Tibial artery (tissue), 4 donors: ENCODE measurements at regions not wholly inside any gene's neighbourhood (a gene's known extent, or its start where the extent isn't known, plus 50 kb on each side); places are given as distances from the start of the nearest gene placed in this dataset.
"Not testable (repeated sequence)": the region's sequence is repeated elsewhere in the genome, so short reads cannot be mapped to it uniquely, and the experiment has no call there.

Experiments used
- DNase-seq, 2 donors: peaks; one replicate each; pipeline ENCODE4 v3.0.0-alpha.2; 2019
- H3K27ac ChIP-seq, 2 donors: fragments of 200-600 bp; sonication (generic) in 1 of 2; 1 replicate in 1 of 2; 2 replicates in 1 of 2; pipeline ENCODE4 v1.5.1; 2018 to 2019; ENCODE audit warnings: mild to moderate bottlenecking in 1 of 2
- H3K27me3 ChIP-seq, 2 donors: fragments of 200-600 bp; sonication (generic) in 1 of 2; one replicate each; pipeline versions ENCODE4 v1.5.1 to v1.6.0; 2016 to 2019
- H3K36me3 ChIP-seq, 3 donors: fragments of 200-600 bp; sonication (generic) in 2 of 3; one replicate each; pipeline ENCODE4 v1.5.1; 2016 to 2019; ENCODE audit warnings: mild to moderate bottlenecking in 2 of 3
- H3K4me1 ChIP-seq, 4 donors: fragments of 200-600 bp; sonication (generic) in 2 of 4; 1 replicate in 3 of 4; 2 replicates in 1 of 4; pipeline ENCODE4 v1.5.1; 2016 to 2019
- H3K4me3 ChIP-seq, 2 donors: fragments of 200-600 bp; sonication (generic) in 1 of 2; 1 replicate in 1 of 2; 2 replicates in 1 of 2; pipeline ENCODE4 v1.5.1; 2018 to 2019; ENCODE audit warnings: mild to moderate bottlenecking in 2 of 2
- H3K9me3 ChIP-seq, 3 donors: fragments of 200-600 bp; sonication (generic) in 1 of 3; one replicate each; pipeline ENCODE4 v1.5.1; 2016 to 2019
- intact Hi-C: fragments of 100-400 bp; cut with DNase I; formaldehyde crosslinking; loops from one replicate; pipeline ENCODE4 v1.15.0; 2023; ENCODE audit warnings: low total_unique reads
- TF ChIP-seq, protein P1 (sequence below), 2 experiments: fragments of 200-600 bp in 1 of 2; fragments of 450-650 bp in 1 of 2; IDR thresholded peaks; one replicate each; pipeline ENCODE4 v1.5.1; 2017 to 2019; ENCODE audit warnings: antibody characterized with exemption in 2 of 2, mild to moderate bottlenecking in 1 of 2, moderate library complexity in 1 of 2

DNA sequence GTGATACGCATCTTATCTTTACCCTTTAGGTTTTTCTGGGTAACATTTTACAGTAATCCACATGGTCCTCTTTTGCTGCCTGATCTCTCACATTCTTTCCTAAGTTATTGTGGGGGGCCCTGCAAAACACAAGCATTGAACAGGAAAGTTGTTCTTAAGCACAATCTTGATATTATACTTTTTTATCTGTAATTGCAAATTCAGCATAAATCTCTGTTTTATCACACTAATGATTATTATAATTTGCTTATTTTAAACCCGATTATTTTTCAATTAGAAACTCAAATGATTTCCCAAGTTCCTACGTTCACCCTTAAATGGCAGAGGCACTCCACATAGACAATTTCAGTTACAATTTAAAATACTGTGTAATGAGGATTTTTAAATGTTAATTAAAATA lies 386.0 kb upstream of the GYPC start:
- Histone ChIP-seq H3K9me3 (no peaks in the 10 kb centered on the region), H3K27ac (no peak overlapping the region), H3K4me3 (no peak overlapping the region), H3K27me3 (no peaks in the 10 kb centered on the region), H3K36me3 (no peaks in the 10 kb centered on the region), H3K4me1 (no peaks in the 10 kb centered on the region)
- TF ChIP-seq, protein P1, sequence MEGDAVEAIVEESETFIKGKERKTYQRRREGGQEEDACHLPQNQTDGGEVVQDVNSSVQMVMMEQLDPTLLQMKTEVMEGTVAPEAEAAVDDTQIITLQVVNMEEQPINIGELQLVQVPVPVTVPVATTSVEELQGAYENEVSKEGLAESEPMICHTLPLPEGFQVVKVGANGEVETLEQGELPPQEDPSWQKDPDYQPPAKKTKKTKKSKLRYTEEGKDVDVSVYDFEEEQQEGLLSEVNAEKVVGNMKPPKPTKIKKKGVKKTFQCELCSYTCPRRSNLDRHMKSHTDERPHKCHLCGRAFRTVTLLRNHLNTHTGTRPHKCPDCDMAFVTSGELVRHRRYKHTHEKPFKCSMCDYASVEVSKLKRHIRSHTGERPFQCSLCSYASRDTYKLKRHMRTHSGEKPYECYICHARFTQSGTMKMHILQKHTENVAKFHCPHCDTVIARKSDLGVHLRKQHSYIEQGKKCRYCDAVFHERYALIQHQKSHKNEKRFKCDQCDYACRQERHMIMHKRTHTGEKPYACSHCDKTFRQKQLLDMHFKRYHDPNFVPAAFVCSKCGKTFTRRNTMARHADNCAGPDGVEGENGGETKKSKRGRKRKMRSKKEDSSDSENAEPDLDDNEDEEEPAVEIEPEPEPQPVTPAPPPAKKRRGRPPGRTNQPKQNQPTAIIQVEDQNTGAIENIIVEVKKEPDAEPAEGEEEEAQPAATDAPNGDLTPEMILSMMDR (IDR thresholded peaks at IDR 0.05), result no peak
- intact Hi-C loops, result no loop called here
- no peak for DNase-seq

DNA sequence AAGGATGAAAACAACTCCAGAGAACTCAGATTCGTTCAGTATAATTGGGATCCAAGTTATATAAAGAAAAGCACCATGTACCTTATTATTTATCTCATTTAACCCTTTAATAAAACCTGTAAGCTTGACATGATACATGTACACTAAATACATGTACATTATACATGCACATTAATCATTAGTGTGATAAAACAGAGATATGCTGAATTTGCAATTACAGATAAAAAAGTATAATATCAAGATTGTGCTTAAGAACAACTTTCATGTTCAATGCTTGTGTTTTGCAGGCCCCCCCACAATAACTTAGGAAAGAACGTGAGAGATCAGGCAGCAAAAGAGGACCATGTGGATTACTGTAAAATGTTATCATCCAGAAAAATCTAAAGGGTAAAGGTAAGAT lies 385.4 kb upstream of the GYPC start:
- DNase-seq, result no peak
- no peak overlapping the region for H3K4me3 ChIP-seq
- no peak overlapping the region for H3K27ac ChIP-seq
- H3K27me3 ChIP-seq, result no peaks in the 10 kb centered on the region
- TF ChIP-seq, protein P1 (IDR thresholded peaks at IDR 0.05), result no peak
- intact Hi-C loops, result no loop called here
- H3K4me1 ChIP-seq, result no peaks in the 10 kb centered on the region
- no peaks in the 10 kb centered on the region for H3K36me3 ChIP-seq
- H3K9me3 ChIP-seq, result no peaks in the 10 kb centered on the region

DNA sequence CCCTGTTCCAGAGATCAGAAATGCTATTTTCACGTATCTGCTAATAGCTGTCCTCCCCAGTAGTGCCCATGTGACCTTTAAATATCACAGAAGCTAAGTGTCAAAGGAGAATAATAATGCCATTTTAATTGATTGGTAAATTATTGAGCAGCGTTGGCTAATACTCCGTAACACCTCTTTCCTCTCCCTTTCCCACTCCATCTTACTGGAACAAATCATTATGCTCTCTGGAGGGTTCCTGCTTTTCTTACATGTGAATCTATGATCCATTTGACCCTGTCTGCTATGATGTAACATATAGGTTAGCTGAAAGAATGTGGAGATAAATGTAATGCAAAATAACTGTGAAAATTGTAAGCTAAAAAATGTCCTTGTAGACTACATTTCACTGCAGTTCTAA lies 383.6 kb upstream of the GYPC start:
- no peak for DNase-seq
- H3K27ac ChIP-seq, result no peak overlapping the region
- no peak overlapping the region for H3K4me3 ChIP-seq
- no peaks in the 10 kb centered on the region for H3K27me3 ChIP-seq
- H3K36me3 ChIP-seq, result no peaks in the 10 kb centered on the region
- intact Hi-C loops, result no loop called here
- no peaks in the 10 kb centered on the region for H3K4me1 ChIP-seq
- no peaks in the 10 kb centered on the region for H3K9me3 ChIP-seq
- TF ChIP-seq, protein P1 (IDR thresholded peaks at IDR 0.05), result no peak

DNA sequence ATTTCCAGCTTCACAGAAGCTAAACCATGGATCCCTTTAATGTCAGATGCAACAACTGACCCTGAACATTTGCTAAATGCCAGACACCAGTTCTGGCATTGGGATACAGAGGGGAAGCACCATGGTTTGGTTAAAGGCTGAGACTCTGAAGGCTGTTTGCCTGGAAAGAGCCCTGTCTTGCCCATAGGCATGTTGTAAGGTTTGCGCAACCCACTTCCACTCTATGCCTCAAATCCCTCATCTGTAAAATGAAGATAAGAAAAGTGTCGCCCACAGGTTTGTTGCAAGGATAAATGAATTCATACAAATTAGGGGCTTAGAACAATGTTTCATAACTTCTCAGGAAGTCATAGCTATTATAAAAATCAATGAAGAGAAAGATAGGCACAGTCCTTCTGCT lies 380.9 kb upstream of the GYPC start:
- no peak overlapping the region for H3K27ac ChIP-seq
- TF ChIP-seq, protein P1 (IDR thresholded peaks at IDR 0.05), result no peak
- H3K36me3 ChIP-seq, result no peaks in the 10 kb centered on the region
- H3K9me3 ChIP-seq, result no peaks in the 10 kb centered on the region
- DNase-seq, result no peak
- intact Hi-C loops, result no loop called here
- H3K4me3 ChIP-seq, result no peak overlapping the region
- H3K27me3 ChIP-seq, result no peaks in the 10 kb centered on the region
- H3K4me1 ChIP-seq, result no peaks in the 10 kb centered on the region

DNA sequence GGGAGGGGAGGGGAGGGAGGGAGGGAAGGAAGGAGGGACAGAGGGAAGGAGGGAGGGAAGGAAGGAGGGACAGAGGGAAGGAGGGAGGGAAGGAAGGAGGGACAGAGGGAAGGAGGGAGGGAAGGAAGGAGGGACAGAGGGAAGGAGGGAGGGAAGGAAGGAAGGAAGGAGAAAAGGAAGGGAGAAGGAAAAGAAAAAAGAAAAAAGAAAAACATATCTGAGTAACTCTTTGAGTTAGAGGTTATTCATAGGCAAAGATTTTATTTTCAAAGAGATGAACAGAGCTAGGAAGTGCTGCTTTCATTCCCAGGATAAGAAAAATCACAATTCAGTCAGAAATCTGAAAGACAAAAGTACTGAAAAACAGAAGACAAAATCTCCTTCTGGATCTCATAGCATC lies 379.7 kb upstream of the GYPC start:
- H3K27ac ChIP-seq, H3K4me1 ChIP-seq, H3K27me3 ChIP-seq, intact Hi-C loops, H3K36me3 ChIP-seq, H3K4me3 ChIP-seq, H3K9me3 ChIP-seq, DNase-seq: not testable (repeated sequence)

DNA sequence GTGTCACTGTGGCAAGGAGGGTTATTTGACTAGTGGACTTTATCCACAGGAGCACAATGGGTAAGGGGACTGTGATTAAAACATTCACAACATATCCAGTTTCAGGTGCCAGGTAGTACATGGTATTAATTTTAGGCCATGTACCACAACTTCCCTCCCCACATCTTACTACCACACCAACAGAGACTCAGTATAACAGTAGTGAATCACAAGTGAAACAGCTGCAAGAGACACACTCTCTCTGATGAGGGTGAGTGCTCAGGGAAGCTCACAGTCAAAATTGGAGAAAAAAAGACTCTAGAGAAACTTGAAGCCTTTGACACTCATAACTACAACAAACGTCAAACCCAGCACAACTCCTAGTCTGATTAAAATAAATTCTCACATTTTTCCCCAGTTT lies 367.6 kb upstream of the GYPC start:
- TF ChIP-seq, protein P1 (IDR thresholded peaks at IDR 0.05), result no peak
- no peaks in the 10 kb centered on the region for H3K4me1 ChIP-seq
- H3K4me3 ChIP-seq, result no peak overlapping the region
- no peaks in the 10 kb centered on the region for H3K9me3 ChIP-seq
- H3K27me3 ChIP-seq, result no peaks in the 10 kb centered on the region
- no peaks in the 10 kb centered on the region for H3K36me3 ChIP-seq
- no peak for DNase-seq
- intact Hi-C loops, result no loop called here
- H3K27ac ChIP-seq, result no peak overlapping the region

DNA sequence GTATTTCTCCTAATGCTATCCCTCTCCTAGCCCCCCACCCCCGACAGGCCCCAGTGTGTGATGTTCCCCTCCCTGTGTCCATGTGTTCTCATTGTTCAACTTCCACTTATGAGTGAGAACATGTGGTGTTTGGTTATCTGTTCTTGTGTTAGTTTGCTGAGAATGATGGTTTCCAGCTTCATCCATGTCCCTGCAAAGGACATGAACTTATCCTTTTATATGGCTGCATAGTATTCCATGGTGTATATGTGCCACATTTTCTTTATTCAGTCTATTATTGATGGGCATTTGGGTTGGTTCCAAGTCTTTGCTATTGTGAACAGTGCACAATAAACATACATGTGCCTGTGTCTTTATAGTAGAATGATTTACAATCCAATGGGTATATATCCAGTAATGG lies 362.0 kb upstream of the GYPC start:
- H3K4me1 ChIP-seq, H3K9me3 ChIP-seq, H3K27me3 ChIP-seq, DNase-seq, H3K27ac ChIP-seq, intact Hi-C loops, H3K4me3 ChIP-seq, H3K36me3 ChIP-seq: not testable (repeated sequence)
